ENCODE measurements at regions not wholly inside any gene's neighbourhood (a gene's known extent, or its start where the extent isn't known, plus 50 kb on each side); places are given as distances from the start of the nearest gene placed in this dataset.
"Not testable (repeated sequence)": the region's sequence is repeated elsewhere in the genome, so short reads cannot be mapped to it uniquely, and the experiment has no call there.

- no peak for FAIRE-seq
Observed at GRCh38 chr4:114252499-114252898, 273.1 kb upstream of the ARSJ start.

GRCh38 chr4:114257501-114257900 lies 278.1 kb upstream of the ARSJ start:
- no peak for FAIRE-seq

GRCh38 chr4:114262421-114262820 lies 283.0 kb upstream of the ARSJ start:
- FAIRE-seq: not testable (repeated sequence)

DNA sequence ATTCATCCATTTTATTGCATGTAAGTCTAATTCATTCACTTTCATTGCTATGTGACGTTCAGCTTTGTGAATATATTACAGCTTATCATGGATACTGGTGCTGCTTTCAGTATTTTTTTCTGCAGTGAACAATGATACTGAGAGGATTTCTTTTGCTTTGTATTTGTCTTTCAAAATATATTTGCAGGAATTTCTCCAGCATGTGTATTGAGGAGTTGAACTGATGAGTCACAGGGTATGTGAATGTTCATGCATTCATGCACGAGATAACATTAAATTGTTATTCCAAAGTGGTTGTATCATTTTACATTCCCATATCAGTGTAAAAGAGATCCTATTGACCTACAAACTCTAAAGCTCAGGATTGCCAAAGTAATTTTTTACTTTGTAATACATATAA lies 283.8 kb upstream of the ARSJ start:
- FAIRE-seq: no peak

GRCh38 chr4:114264452-114264851 lies 285.0 kb upstream of the ARSJ start:
- FAIRE-seq: no peak

- FAIRE-seq: no peak
Observed at GRCh38 chr4:114264877-114265291, 285.4 kb upstream of the ARSJ start.

DNA sequence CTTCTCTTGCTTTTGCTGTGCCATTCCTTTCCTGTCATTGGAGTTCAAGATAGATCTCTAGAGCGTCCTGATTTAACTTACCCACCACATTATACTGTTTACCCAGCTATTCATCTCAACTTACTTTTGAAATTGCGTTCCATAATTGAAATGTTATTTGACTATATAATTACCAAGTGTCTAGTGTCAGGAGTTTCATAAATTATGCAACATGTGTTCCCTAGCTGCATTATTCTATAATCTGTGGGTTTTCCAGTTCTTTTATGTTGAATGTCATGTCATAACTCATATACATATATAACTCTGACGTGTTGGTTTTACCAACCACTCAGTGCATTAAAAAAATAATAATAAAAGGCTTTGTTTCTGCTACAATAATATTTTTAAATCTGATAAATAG lies 285.9 kb upstream of the ARSJ start:
- no peak for FAIRE-seq

- no peak for FAIRE-seq
Observed at GRCh38 chr4:114267976-114268375, 288.5 kb upstream of the ARSJ start.

DNA sequence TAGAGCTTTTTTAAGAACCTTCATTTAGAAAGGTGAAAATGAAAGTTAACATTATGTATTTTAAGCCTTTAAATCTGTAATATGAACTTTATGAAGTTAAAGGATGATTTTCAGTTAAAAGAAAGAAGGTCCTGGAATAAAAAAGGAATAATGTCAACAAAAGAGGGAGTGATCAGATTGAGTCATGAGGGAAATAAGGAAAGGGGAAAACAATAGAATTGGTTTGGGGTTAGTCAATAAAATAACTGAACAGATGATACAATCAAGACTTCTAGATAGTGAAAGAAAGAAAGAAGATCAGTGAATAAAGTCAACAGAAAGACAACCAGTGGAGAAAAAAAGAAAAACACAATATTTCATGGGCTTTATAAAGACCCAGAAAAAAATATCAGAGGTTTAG lies 291.6 kb upstream of the ARSJ start:
- FAIRE-seq: no peak

GRCh38 chr4:114272226-114272625 lies 292.8 kb upstream of the ARSJ start:
- FAIRE-seq: no peak

DNA sequence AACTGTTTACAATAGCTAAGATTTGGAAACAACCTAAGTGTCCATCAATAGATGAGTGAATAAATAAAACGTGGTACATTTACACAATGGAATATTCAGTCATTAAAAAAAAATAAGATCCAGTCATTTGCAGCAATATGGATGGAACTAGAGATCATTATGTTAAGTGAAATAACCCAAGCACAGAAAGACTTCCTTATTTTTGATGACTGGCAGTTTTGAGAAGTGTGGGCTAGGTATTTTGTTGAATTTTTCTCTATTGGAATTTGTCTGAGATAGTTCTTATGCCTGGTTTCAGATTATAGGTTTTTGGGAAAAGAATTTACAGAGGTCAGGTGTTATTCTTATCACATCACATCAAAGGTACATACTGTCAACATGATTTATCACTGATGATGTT lies 293.8 kb upstream of the ARSJ start:
- FAIRE-seq: no peak

DNA sequence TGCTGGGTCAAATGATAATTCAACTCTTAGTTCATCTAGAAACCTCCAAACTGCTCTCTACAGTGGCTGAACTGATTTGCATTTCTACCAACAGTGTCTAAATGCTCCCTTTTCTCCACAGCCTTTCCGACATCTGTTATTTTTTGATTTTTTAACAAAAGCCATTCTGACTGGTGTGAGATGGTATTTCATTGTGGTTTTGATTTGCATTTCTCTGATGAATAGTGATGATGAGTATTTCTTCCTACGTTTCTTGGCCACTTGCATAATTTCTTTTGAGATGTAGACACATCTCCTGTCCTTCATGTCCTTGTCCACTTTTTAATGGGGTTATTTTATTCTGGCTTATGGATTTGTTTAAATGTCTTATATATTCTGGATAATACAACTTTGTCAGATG lies 298.2 kb upstream of the ARSJ start:
- no peak for FAIRE-seq

DNA sequence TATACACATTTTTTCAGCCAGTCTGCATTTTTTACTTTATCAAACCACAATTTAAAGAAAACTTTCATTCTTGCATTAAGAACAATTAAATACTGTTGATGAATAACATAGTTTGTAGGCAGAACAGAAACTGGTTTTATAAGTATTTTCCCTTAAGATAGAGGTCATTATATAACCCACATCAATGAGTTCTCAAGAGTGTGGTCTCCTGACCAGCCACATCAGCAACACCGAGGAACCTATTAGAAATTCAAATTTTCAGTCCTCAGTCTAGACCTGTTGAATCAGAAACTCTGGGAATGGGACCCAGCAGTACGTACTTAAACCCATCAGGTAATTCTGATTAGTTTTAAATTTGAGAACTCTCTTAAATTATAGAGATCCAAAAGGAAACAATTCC lies 299.6 kb upstream of the ARSJ start:
- no peak for FAIRE-seq

DNA sequence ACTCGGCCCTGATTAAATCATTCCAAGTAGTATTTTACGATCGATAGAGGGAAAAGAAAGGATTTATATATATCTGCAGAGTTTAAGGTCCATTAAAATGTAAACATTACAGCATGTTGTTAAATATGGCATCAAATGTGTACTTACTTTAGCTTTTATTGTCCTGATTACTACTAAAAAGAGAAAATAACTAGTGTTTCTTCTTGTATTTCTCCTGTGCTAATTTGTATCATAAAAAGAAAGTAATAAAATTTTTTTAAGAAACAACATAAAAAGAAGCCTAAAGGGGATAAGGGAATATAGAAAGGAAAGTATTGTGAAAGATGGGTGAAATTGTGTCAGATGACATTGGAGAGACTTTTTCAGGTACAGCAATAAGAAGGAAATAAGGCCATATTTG lies 300.3 kb upstream of the ARSJ start:
- FAIRE-seq: no peak

- FAIRE-seq: no peak
Observed at GRCh38 chr4:114280645-114281044, 301.2 kb upstream of the ARSJ start.

- FAIRE-seq: no peak
Observed at GRCh38 chr4:114281164-114281960, 301.9 kb upstream of the ARSJ start.

DNA sequence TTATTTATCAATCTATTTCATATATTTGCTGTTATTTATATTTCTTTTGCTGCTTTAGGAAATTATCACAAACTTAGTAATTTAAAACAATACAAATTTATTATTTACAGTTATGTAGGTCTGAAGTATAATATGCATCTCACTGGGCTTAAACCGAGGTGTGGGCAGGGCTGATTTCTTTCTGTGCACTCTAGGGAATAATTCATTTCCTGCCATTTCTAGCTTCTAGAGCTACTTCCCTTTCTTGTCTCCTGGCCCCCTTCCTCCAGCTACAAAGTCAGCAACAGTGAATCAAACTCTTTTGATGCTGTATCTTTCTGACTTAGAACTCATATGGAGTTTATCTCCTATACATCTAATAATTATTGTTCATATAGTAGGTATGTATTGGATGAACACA lies 303.5 kb upstream of the ARSJ start:
- no peak for FAIRE-seq

- FAIRE-seq: no peak
Observed at GRCh38 chr4:114284629-114285028, 305.2 kb upstream of the ARSJ start.

DNA sequence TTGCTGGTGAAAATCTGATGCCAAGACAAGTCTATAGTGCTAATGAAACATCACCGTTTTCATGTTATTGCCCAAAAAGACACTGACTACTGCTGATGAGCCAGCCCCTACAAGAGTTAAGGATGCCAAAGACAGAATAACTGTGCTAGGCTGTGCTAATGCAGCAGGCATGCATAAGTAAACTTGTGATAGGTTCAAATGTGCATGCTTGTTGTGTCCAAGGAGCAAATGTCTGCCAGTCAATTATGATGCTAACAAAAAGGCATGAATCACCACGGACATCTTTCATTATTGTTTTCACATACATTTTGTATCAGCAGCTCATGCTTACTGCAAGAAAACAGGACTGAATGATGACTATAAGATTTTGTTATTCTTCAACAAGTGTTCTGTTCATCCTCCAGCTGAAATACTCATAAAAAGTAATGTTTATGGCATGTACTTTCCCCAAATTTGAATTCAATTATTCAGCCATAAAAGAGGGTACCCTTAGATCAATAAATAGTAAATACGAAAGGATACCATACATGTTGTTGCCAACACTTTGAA lies 306.9 kb upstream of the ARSJ start:
- FAIRE-seq: no peak

- FAIRE-seq: no peak
Observed at GRCh38 chr4:114287079-114287696, 307.7 kb upstream of the ARSJ start.

GRCh38 chr4:114296126-114296525 lies 302.5 kb upstream of the UGT8 start:
- FAIRE-seq: no peak

GRCh38 chr4:114302472-114302871 lies 296.1 kb upstream of the UGT8 start:
- no peak for FAIRE-seq

- no peak for FAIRE-seq
Observed at GRCh38 chr4:114304046-114304445, 294.6 kb upstream of the UGT8 start.

GRCh38 chr4:114304567-114304966 lies 294.0 kb upstream of the UGT8 start:
- FAIRE-seq: no peak

DNA sequence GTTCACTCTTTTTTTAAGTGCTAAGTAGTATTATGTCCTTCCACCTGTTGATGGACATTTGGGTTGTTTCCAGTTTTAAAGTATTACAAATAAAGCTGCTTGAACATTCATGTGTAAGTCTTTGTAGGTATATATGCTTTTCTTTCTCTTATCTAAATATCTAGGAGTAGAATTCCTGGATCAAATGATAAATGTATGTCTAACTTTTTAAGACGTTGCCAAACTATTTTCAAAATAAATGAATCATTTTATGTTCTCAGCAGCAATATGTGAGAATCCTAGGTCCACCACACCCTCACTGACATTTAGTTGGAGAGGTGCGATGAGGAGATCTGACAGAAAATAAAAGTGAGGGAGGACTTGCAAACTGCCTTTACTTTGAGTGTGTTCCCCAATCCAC lies 291.7 kb upstream of the UGT8 start:
- no peak for FAIRE-seq
